Gastrocnemius medialis (tissue), 4 donors: ENCODE measurements at regions not wholly inside any gene's neighbourhood (a gene's known extent, or its start where the extent isn't known, plus 50 kb on each side); places are given as distances from the start of the nearest gene placed in this dataset.
"Not testable (repeated sequence)": the region's sequence is repeated elsewhere in the genome, so short reads cannot be mapped to it uniquely, and the experiment has no call there.

Experiments used
- ATAC-seq, 2 donors: fragments of 150-250 bp; one replicate each; pipeline ENCODE4 v1.9.1; 2016
- DNase-seq, 2 donors: peaks; one replicate each; pipeline ENCODE4 v3.0.0-alpha.2; 2019
- H3K27ac ChIP-seq, 4 donors: fragments of 200-600 bp; sonication (generic); 1 replicate in 1 of 4; 2 replicates in 3 of 4; pipeline ENCODE4 v1.5.1; 2016 to 2018; ENCODE audit warnings: mild to moderate bottlenecking in 2 of 4, moderate library complexity in 1 of 4
- H3K27me3 ChIP-seq, 3 donors: fragments of 200-600 bp; sonication (generic) in 2 of 3; 1 replicate in 1 of 3; 2 replicates in 2 of 3; pipeline versions ENCODE4 v1.5.1 to v1.6.0; 2016 to 2019; ENCODE audit warnings: mild to moderate bottlenecking in 1 of 3, moderate library complexity in 1 of 3
- H3K36me3 ChIP-seq, 2 donors: fragments of 200-600 bp; sonication (generic) in 1 of 2; one replicate each; pipeline ENCODE4 v1.5.1; 2017 to 2018
- H3K4me1 ChIP-seq, 2 donors: fragments of 200-600 bp; sonication (generic) in 1 of 2; one replicate each; pipeline ENCODE4 v1.5.1; 2016 to 2017; ENCODE audit warnings: mild to moderate bottlenecking in 2 of 2
- H3K4me3 ChIP-seq, 4 donors: fragments of 200-600 bp; sonication (generic) in 3 of 4; 1 replicate in 1 of 4; 2 replicates in 3 of 4; pipeline ENCODE4 v1.5.1; 2016 to 2019; ENCODE audit warnings: mild to moderate bottlenecking in 2 of 4
- H3K9me3 ChIP-seq, 3 donors: fragments of 200-600 bp; sonication (generic) in 2 of 3; 1 replicate in 1 of 3; 2 replicates in 2 of 3; pipeline ENCODE4 v1.5.1; 2016 to 2019
- CTCF ChIP-seq, 5 experiments: fragments of 450-650 bp in 3 of 5; fragments of 200-600 bp in 2 of 5; sonication (generic) in 2 of 5; IDR thresholded peaks in 4 of 5; conservative IDR thresholded peaks in 1 of 5; 1 replicate in 4 of 5; 2 replicates in 1 of 5; pipeline ENCODE4 v1.5.1; 2016 to 2019; ENCODE audit warnings: antibody characterized with exemption in 5 of 5, mild to moderate bottlenecking in 3 of 5, moderate library complexity in 3 of 5
- POLR2A ChIP-seq, 2 donors: fragments of 450-650 bp; IDR thresholded peaks; one replicate each; pipeline ENCODE4 v1.6.1; 2017; ENCODE audit warnings: antibody characterized with exemption in 2 of 2, mild to moderate bottlenecking in 2 of 2, moderate library complexity in 2 of 2
- in situ Hi-C, 4 donors: fragments of 200-750 bp; cut with MboI; loops; one replicate each; pipeline versions ENCODE4 v1.15.0 to v1.8.0; 2017; ENCODE audit warnings: low sequenced_read_pairs in 4 of 4
- intact Hi-C: fragments of 100-400 bp; cut with DNase I; formaldehyde crosslinking; loops from one replicate; pipeline ENCODE4 v1.15.1; 2023; ENCODE audit warnings: low total_unique reads

- Histone ChIP-seq H3K27me3 (no peaks in the 10 kb centered on the region), H3K9me3 (no peaks in the 10 kb centered on the region), H3K36me3 (no peaks in the 10 kb centered on the region), H3K4me3 (no peak overlapping the region), H3K4me1 (no peaks in the 10 kb centered on the region), H3K27ac (no peak overlapping the region)
- in situ Hi-C loops = loop anchor here in 2 of 4 donors (10.0 to 25.0 kb wide), 2 partner anchors 166 to 178 kb away; partner anchors contain the start of gene SMIM30 (in 1 of the 2)
- TF ChIP-seq POLR2A (IDR thresholded peaks at IDR 0.05) (no peak), CTCF (IDR thresholded peaks at IDR 0.05 in 4 of 5, conservative IDR thresholded peaks at IDR 0.05 in 1 of 5) (no peak)
- DNase-seq (no peak), ATAC-seq (no peak)
- intact Hi-C loops = no loop called here
Observed at GRCh38 chr7:112946350-112946749, 140.3 kb downstream of the GPR85 start.

DNA sequence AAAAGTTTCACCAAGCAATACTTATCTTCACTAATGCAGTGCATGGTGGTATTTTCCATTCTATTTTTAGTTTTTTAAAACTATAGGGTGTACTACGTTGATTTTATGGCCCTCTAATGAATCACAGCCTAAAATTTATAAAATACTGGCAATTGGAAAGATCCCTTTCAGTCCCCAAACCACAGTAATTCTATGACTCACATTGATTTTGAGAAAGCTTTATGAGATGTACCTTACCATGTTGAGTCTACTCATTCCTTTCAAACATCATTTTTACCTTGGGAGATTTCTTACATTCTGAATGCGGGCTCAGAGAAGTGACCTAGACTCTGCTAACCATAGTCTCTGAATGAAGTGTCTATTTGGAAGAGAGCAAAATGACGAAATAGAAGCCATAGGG is 141.6 kb downstream of the GPR85 start:
- Histone ChIP-seq H3K9me3 (no peaks in the 10 kb centered on the region), H3K27me3 (no peaks in the 10 kb centered on the region), H3K27ac (no peak overlapping the region), H3K4me1 (peaks cover 0 to 6% of the 10 kb centered on the region in 2 donors), H3K36me3 (no peaks in the 10 kb centered on the region), H3K4me3 (no peak overlapping the region)
- in situ Hi-C loops (loop anchor here in 2 of 4 donors (10.0 to 25.0 kb wide), 2 partner anchors 167 to 180 kb away; partner anchors contain the start of gene SMIM30 (in 1 of the 2)), intact Hi-C loops (no loop called here)
- no peak for ATAC-seq
- no peak for DNase-seq
- TF ChIP-seq POLR2A (IDR thresholded peaks at IDR 0.05) = no peak
- no peak for TF ChIP-seq CTCF (IDR thresholded peaks at IDR 0.05 in 4 of 5, conservative IDR thresholded peaks at IDR 0.05 in 1 of 5)

GRCh38 chr7:112942981-112943380 is 143.6 kb downstream of the GPR85 start:
- peaks cover 9 to 16% of the 10 kb centered on the region in 2 donors for H3K4me1 ChIP-seq
- in situ Hi-C loops (loop anchor here in 2 of 4 donors (10.0 to 25.0 kb wide), 2 partner anchors 169 to 182 kb away; partner anchors contain the start of gene SMIM30 (in 1 of the 2)), intact Hi-C loops (loop anchor here (5.0 kb wide), 1 partner anchor 151 kb away; the partner anchor contains the start of gene TMEM168)
- no peak overlapping the region for H3K4me3 ChIP-seq
- no peak overlapping the region for H3K27ac ChIP-seq
- ATAC-seq (no peak), DNase-seq (no peak)
- TF ChIP-seq CTCF (IDR thresholded peaks at IDR 0.05 in 4 of 5, conservative IDR thresholded peaks at IDR 0.05 in 1 of 5) (no peak), POLR2A (IDR thresholded peaks at IDR 0.05) (no peak)
- no peaks in the 10 kb centered on the region for H3K27me3 ChIP-seq
- no peaks in the 10 kb centered on the region for H3K36me3 ChIP-seq
- no peaks in the 10 kb centered on the region for H3K9me3 ChIP-seq

GRCh38 chr7:112942125-112942524 is 144.5 kb downstream of the GPR85 start:
- DNase-seq, ATAC-seq: not testable (repeated sequence)

GRCh38 chr7:112940314-112940732 is 146.3 kb downstream of the GPR85 start:
- H3K4me1 ChIP-seq = peaks cover 15 to 21% of the 10 kb centered on the region in 2 donors
- H3K4me3 ChIP-seq = peak overlapping the region; percentile 68 to 90 (median 86)
- H3K36me3 ChIP-seq = no peaks in the 10 kb centered on the region
- peak overlapping the region; percentile 81 to 88 (median 85) for H3K27ac ChIP-seq
- in situ Hi-C loops = loop anchor here in 2 of 4 donors (10.0 to 25.0 kb wide), 2 partner anchors 172 to 184 kb away; partner anchors contain the start of gene SMIM30 (in 1 of the 2)
- ATAC-seq (peak; percentile 72 to 74), DNase-seq (no peak)
- TF ChIP-seq CTCF (IDR thresholded peaks at IDR 0.05 in 4 of 5, conservative IDR thresholded peaks at IDR 0.05 in 1 of 5) (no peak), POLR2A (IDR thresholded peaks at IDR 0.05) (no peak)
- H3K27me3 ChIP-seq = no peaks in the 10 kb centered on the region
- H3K9me3 ChIP-seq = no peaks in the 10 kb centered on the region
- intact Hi-C loops = loop anchor here (1.0 to 5.0 kb wide), 2 partner anchors 148 to 734 kb away; partner anchors contain the start of genes DOCK4, TMEM168 and ZNF277

More at GRCh38 chr7:112942125-112942524, 144.5 kb downstream of the GPR85 start:
- intact Hi-C loops = loop anchor here (5.0 kb wide), 1 partner anchor 150 kb away; the partner anchor contains the start of gene TMEM168
- in situ Hi-C loops = loop anchor here in 2 of 4 donors (10.0 to 25.0 kb wide), 2 partner anchors 170 to 183 kb away; partner anchors contain the start of gene SMIM30 (in 1 of the 2)
- not testable (repeated sequence) for H3K9me3 ChIP-seq, H3K36me3 ChIP-seq, H3K27me3 ChIP-seq, H3K4me3 ChIP-seq, H3K27ac ChIP-seq
- H3K4me1 ChIP-seq = peaks cover 15 to 21% of the 10 kb centered on the region in 2 donors
